ENCODE measurements at regions not wholly inside any gene's neighbourhood (a gene's known extent, or its start where the extent isn't known, plus 50 kb on each side); places are given as distances from the start of the nearest gene placed in this dataset.

- no peak for DNase-seq
Observed at GRCh38 chr12:103196467-103196866, 239.0 kb downstream of the ASCL1 start.

- no peak for DNase-seq
Observed at GRCh38 chr12:103197725-103198388, 240.4 kb downstream of the ASCL1 start.

GRCh38 chr12:103198499-103198898 lies 241.0 kb downstream of the ASCL1 start:
- no peak for DNase-seq

- no peak for DNase-seq
Observed at GRCh38 chr12:103205906-103206305, 248.4 kb downstream of the ASCL1 start.

GRCh38 chr12:103207936-103208335 lies 250.5 kb downstream of the ASCL1 start:
- no peak for DNase-seq

GRCh38 chr12:103241184-103241583 lies 254.6 kb downstream of the C12orf42 start:
- no peak for DNase-seq

- DNase-seq, result no peak
Observed at GRCh38 chr12:103244596-103244995, 251.2 kb downstream of the C12orf42 start.

GRCh38 chr12:103247531-103247930 lies 248.2 kb downstream of the C12orf42 start:
- no peak for DNase-seq

GRCh38 chr12:103249607-103250006 lies 246.2 kb downstream of the C12orf42 start:
- no peak for DNase-seq

GRCh38 chr12:103250487-103250886 lies 245.3 kb downstream of the C12orf42 start:
- no peak for DNase-seq
